Eye (tissue), 1 donor: ENCODE measurements at regions not wholly inside any gene's neighbourhood (a gene's known extent, or its start where the extent isn't known, plus 50 kb on each side); places are given as distances from the start of the nearest gene placed in this dataset.

Source experiments
- DNase-seq: peaks from one replicate; pipeline ENCODE4 v3.0.0-alpha.2; 2015

DNA sequence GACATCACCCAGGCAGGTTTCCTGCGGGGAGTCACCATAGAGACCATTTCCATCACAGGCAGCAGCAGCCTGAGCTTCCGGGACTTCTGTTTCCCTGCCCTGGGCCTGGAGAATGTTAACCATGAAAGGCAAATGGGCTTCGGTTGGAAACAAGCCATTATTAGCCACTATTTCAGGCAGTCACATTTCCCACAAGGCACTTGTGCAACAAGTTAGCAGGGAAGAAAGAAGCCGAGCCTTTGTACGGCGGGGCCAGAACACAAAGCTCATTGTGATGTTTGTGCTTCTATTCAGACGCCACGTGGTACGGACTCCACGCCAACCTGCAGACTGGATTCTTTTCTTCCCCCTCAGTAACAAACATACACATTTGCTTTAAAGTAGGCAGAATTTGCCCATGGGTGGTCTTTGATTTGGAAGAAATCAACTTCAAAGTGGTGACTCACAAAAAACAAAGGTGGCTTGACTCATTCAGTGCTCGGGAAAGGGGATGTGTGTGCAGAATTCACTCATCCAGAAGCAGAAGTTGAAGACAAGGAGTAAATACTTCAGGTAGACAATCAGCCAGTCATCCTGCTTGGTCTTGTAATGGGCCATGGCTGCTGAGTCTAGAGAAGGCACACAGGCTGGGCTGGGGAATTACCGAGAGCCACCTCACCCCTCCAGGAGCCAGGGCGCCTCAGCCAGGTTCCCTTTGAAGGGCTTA lies 154.2 kb upstream of the PRMT8 start:
- peak; percentile 39 for DNase-seq

DNA sequence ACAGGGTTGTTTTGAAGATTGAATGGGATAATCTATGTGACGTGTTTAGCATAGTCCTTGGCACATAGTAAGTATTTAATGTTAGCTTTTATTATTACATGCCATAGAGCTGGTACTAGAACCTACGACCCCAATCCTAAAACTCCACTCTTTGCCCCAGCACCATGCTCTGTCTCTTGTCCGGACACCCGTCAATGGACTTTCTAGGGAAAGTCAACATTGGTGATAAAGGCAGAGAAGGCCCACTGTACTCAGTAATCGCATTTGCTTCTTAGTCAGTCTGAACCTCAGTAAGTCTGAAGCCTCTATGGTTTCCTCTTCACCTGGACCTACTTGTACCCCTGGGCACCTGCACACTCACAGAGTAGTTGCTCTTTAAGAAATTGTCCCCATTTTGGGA lies 153.1 kb upstream of the PRMT8 start:
- no peak for DNase-seq

DNA sequence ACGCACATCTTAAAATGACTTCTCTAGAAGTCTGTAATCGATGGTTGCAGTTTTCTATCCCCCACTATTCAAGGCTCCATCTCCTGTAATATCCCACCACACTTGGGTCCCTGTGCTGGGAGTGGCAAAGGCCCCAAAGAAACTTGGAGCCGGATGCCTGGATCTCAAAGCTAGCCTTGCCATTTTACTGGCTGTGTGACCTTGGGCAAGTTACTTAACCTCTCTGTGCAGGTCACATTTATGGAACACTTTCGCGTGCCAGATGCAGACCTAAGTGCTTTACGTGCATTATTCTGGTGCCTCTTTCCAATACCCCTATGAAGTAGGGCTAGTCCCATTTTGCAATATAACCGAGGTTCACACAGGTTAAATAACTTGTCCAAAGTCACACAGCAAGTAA lies 151.8 kb upstream of the PRMT8 start:
- no peak for DNase-seq

GRCh38 chr12:3341594-3341993 lies 149.4 kb upstream of the PRMT8 start:
- no peak for DNase-seq

- peak; percentile 89 for DNase-seq
Observed at GRCh38 chr12:3342051-3342450, 149.0 kb upstream of the PRMT8 start.

DNA sequence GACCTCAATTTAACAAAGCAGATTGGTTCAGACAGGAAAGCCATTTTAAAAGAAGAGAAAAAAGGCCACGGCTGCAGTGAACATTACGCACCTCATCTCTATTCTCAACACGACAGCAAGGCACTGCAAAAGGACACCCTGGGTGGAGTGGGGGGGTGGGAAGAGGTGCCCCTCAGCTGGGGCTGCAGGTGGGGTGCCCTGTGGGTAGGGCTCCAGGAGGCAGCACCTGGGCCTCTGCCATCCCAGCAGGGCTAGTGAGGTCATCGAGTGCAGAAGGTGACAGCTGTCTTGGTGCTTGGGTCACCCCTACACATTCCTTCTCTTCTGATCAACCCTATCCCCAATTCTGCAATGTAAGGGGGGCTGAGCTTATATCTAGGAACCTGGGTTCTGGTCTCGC lies 142.9 kb upstream of the PRMT8 start:
- no peak for DNase-seq

DNA sequence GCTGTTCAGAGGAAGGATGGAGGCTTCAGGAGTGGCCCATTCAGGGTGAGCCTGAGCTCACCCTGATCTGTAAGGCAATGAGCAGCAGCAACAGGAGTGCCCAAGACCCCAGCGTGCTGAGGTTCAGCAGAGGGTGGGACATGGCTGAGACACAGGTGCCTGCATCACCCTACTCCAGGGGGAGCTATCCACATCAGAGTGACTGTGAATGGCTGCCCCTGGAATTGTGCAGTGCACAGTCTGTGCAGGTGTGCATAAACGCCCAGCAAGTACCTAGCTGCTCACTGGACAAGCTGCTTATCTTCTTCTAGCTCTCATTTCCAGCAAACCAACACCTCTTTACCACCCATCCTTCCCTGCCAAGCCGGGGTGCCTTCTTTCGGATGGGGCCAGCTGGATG lies 140.6 kb upstream of the PRMT8 start:
- no peak for DNase-seq

- DNase-seq = no peak
Observed at GRCh38 chr12:3351731-3352130, 139.3 kb upstream of the PRMT8 start.

- no peak for DNase-seq
Observed at GRCh38 chr12:3352230-3352629, 138.8 kb upstream of the PRMT8 start.

DNA sequence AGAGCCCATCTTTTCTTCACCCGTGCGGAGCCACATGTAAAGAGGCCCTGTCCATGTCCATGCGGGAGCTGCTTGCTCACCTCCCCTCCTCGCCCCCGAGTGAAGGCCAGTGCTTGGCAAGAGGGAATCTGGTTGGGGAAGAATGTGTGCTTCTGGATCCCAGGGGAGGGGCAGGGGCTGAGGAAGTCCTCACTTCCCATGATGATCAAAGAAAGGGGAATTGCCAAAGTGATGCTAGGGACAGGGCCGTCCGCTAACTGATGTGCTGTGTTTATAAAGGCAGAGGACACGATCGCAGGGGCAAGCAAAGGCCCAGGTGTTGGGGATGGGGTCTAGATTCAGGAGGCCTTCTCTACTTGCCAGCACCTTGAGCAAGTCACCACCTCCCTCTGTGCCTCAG lies 137.4 kb upstream of the PRMT8 start:
- DNase-seq = no peak

DNA sequence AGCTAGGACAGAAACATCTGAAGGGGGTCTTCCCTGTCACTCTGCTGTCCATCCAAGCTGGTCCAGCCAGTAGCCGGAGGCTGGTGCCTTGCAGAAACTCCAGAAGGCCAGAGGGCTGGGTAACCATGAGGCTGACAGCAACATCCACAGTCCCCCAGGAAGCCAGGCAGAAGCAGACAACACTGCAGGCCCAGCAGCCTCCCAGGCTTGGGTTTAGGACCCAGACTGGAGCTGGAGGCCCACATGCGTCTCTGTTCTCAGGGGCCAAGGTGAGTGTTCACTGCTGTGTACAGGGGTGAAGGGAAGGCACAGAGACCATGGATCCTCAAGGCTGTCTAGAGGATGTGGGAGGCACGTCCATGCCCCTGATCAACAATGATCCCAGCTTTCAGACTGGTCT lies 136.4 kb upstream of the PRMT8 start:
- DNase-seq = no peak

DNA sequence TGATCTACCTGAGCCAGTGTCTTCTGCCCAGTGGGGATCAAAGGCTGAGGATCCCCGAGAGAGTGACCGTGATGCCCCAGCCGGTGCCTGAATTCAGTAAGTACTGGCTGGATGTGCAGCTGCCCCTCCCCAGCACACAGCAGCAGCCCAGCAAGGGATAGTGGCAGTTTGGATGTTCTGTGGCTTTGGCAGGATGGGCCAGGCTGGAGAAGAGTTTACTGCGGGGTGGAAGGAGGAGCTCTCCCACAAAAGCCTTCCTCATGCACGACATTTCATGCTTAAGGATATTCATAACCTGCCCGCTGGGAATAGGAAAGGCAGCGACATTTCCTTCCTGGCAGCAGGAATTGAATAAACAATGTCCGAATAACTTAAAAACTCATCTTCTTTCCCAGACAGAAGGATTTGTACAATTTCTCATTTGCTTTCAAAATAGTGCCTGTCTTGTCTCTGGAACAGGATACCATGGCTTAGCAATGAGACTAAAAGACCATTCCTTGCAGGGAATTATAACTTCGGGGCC lies 135.6 kb upstream of the PRMT8 start:
- no peak for DNase-seq

GRCh38 chr12:3357950-3358525 lies 133.0 kb upstream of the PRMT8 start:
- no peak for DNase-seq

DNA sequence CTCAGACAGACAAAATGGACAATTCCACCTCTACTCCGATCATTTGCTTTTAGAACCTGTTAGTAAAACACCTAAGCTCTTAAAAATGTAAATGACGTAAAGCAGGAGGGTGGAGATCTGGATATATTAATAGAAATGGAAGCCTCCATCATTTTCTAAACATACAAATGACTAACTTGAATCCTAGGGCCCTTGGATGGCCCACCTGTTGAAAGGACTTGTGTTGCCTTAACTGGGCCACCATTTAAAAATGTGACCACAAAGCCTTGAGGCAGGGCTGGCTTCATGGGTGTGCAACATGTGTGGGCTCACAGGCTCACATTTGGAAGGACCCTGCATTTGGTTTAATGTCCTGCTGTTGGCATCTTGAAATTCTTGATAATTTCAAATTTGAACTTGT lies 131.5 kb upstream of the PRMT8 start:
- DNase-seq = no peak

DNA sequence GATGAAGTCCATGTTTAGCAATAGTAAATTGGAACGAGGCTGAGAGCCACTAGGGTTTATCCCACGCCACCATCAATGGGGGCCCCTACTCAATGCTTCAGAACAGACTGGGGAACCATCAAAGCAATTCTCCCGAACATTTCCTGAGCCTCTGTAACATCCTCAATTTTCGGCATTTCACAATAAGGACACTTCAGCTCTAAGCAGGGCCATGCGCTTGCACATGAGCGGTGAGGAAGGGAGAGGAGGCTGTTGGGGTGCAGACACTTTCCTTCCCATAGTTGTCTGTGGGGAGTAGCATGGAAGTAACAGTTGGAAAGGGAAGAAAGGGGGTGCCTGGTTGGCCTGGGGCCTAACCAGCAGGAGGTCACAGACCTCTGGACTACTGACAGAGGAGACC lies 129.9 kb upstream of the PRMT8 start:
- DNase-seq = no peak

GRCh38 chr12:3362737-3363136 lies 128.3 kb upstream of the PRMT8 start:
- DNase-seq = no peak

DNA sequence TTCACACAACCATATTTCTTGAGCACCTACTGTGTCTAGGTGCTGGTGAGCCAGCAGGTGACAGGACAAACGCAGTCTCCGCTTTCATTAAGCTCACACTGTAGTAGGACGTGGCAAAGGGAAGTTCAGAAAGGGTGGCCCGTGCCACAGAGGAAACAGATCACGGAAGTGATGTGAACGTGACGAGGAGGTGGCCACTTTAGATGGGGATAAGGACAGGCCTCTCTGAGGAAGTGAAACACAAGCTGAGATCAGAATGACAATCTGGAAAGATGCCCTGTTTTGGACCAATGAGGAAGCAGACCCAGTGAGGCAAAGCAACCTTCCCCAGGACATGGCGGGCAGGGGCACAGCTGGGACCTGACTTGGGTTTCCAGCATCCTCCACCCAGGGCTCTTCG lies 127.4 kb upstream of the PRMT8 start:
- DNase-seq = no peak

DNA sequence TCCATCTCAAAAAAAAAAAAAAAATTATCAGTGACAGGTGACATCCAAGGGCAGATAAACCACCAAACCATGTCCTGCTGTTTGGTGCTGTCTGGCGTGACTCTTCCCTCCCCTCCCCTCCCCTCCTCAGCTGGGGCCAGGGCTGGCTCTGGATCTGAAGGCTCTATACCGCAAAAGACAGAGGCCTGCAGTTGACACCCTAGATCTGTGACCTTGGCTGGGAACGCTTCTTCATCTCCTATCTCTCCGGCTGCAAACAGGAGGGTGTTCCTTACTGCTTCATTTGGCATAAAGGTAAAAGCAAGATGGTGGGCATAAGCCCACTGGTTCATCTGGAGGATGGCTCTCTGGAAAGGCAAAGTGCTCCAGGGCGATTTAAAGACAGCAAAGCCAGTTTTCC lies 126.8 kb upstream of the PRMT8 start:
- no peak for DNase-seq

- DNase-seq = peak; percentile 56
Observed at GRCh38 chr12:3364661-3365462, 126.1 kb upstream of the PRMT8 start.

- peak; percentile 77 for DNase-seq
Observed at GRCh38 chr12:3365463-3366411, 125.3 kb upstream of the PRMT8 start.

DNA sequence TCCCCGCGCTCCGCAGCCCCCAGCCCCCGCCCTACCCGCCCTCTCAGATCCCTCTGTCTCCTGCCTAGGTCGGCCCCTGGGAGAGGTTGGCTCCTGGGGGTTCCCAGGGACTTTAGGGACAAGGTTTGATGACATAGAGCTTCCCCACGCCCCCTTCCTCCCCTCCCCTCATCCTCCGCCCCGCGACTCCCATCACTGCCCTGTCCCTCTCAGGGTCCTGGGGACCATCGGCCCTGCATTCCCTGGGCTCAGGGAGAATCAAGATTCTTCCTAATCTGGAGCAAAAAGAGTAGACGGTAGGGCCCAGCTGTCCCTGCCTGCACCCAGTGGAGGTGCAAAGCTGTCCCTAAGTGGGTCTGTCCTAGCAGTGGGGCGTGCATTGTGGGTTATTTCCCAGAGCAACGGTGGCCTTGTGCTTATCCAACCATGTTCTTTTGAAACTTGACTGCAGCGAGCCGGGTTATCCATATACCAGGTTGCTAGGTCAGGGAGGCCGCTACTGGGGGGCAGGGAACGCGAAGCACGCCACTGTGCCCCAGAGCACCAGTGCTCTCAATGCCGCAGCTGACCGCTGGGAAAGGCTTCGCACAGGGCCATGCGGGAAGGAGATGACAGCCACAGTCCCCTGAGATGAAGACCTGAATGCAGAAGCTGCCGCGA lies 124.4 kb upstream of the PRMT8 start:
- peak; percentile 71 for DNase-seq

DNA sequence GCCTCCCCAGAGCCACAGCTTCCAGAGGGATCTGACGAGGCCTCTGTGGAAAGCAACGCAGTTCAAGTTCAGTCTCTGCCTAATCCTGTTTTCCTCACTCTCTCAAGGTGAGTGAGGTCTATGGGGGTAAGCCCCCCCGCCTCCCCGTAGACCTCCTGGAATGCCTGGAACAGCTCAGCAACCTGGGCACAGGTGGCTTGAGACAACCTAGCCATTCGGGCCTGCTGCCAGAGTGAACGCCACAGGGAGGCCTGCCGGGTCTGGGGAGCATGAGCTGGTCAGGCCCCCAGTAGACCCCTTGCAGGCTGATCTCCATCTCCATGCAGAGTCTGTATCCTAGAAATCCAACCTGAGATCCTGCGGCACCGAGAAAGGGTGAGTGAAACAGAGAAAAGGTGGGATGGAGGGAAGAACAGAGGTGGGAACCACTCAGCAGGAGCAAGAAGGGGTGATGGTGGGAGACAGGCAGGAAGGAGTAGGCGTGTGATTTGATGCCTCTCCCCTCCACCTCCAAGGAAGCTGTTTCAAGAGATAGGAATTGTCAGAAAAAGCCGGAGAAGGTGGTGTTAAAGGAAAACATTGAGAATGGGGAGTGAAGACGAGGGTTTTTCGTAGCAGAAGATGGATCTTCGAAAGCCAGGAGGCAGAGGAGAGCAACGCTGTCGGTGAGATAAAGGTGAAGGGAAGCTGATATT lies 123.1 kb upstream of the PRMT8 start:
- no peak for DNase-seq
